ENCODE measurements at regions not wholly inside any gene's neighbourhood (a gene's known extent, or its start where the extent isn't known, plus 50 kb on each side); places are given as distances from the start of the nearest gene placed in this dataset.
A peak's percentile ranks its signal among the peaks of the same experiment; 100 is the strongest.

- H3K27ac ChIP-seq (ENCODE audit: low read depth in 1 of 2, low read length in 1 of 2), result no peak overlapping the region
- no peak overlapping the region for H3K9ac ChIP-seq (ENCODE audit: insufficient read depth in 1 of 2, low read length in 2 of 2)
Observed at GRCh38 chr4:178480105-178480504, 1037.9 kb upstream of the AGA start.

DNA sequence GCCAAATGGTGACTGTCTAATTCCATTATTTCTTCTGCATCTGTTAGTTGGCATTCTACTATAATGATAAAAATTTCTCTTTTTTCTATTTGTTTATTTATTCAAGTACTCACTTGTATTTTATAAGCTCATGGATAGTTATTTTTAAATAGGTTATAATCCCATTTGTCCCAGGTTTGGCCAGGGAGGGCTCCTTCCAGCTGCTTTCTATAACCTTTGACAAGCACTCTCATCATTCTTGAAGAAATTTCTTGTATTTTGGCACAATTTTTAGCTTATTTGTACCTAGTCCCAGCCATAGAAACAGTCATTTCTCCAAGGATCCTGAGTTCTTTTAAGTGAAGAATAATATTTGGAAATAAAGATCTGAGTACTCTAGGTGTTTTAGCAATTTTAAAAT lies 1038.6 kb upstream of the AGA start:
- TF ChIP-seq CTCF (IDR thresholded peaks at IDR 0.05; ENCODE audit: control extremely low read depth, extremely low read depth), result no peak

More at GRCh38 chr4:178480105-178480504, 1037.9 kb upstream of the AGA start:
- no peaks in the 10 kb centered on the region for H3K36me3 ChIP-seq (ENCODE audit: control insufficient read depth in 4 of 4, insufficient read depth in 4 of 4, low read length in 4 of 4)
- WGBS, 2 donors, result 63 to 75% methylated on average over 3 of the region's 3 CpGs
- no peak overlapping the region for H3K4me3 ChIP-seq
- TF ChIP-seq CTCF (IDR thresholded peaks at IDR 0.05; ENCODE audit: control extremely low read depth, extremely low read depth), result no peak
- no peak for ATAC-seq (ENCODE audit: insufficient read depth, low FRiP score)
- H3K4me1 ChIP-seq (ENCODE audit: control insufficient read depth in 5 of 5, insufficient read depth in 5 of 5, low read length in 5 of 5), result peaks cover 0 to 8% (median 0%) of the 10 kb centered on the region in 5 donors
- no peaks in the 10 kb centered on the region for H3K27me3 ChIP-seq (ENCODE audit: control insufficient read depth in 3 of 3, insufficient read depth in 3 of 3, low read length in 2 of 3)
- peak in 2 of 3 donors; percentile 58 to 60 for DNase-seq
- H3K9me3 ChIP-seq (ENCODE audit: control insufficient read depth in 4 of 4, insufficient read depth in 3 of 4, low read length in 3 of 4), result no peaks in the 10 kb centered on the region

GRCh38 chr4:178481564-178481963 lies 1039.3 kb upstream of the AGA start:
- no peak for ATAC-seq (ENCODE audit: insufficient read depth, low FRiP score)
- Histone ChIP-seq H3K9me3 (ENCODE audit: control insufficient read depth in 4 of 4, insufficient read depth in 3 of 4, low read length in 3 of 4) (no peaks in the 10 kb centered on the region), H3K36me3 (ENCODE audit: control insufficient read depth in 4 of 4, insufficient read depth in 4 of 4, low read length in 4 of 4) (no peaks in the 10 kb centered on the region), H3K9ac (ENCODE audit: insufficient read depth in 1 of 2, low read length in 2 of 2) (no peak overlapping the region), H3K27ac (ENCODE audit: low read depth in 1 of 2, low read length in 1 of 2) (no peak overlapping the region), H3K4me3 (no peak overlapping the region), H3K27me3 (ENCODE audit: control insufficient read depth in 3 of 3, insufficient read depth in 3 of 3, low read length in 2 of 3) (no peaks in the 10 kb centered on the region), H3K4me1 (ENCODE audit: control insufficient read depth in 5 of 5, insufficient read depth in 5 of 5, low read length in 5 of 5) (peaks cover 0 to 8% (median 0%) of the 10 kb centered on the region in 5 donors)
- no peak for TF ChIP-seq CTCF (IDR thresholded peaks at IDR 0.05; ENCODE audit: control extremely low read depth, extremely low read depth)
- DNase-seq, result no peak
- WGBS, 2 donors, result 51 to 52% methylated on average over 3 of the region's 3 CpGs

More for the DNA sequence above, 1038.6 kb upstream of the AGA start:
- Histone ChIP-seq H3K9me3 (ENCODE audit: control insufficient read depth in 4 of 4, insufficient read depth in 3 of 4, low read length in 3 of 4) (no peaks in the 10 kb centered on the region), H3K9ac (ENCODE audit: insufficient read depth in 1 of 2, low read length in 2 of 2) (no peak overlapping the region), H3K4me1 (ENCODE audit: control insufficient read depth in 5 of 5, insufficient read depth in 5 of 5, low read length in 5 of 5) (peaks cover 0 to 8% (median 0%) of the 10 kb centered on the region in 5 donors), H3K27ac (ENCODE audit: low read depth in 1 of 2, low read length in 1 of 2) (no peak overlapping the region), H3K4me3 (no peak overlapping the region), H3K36me3 (ENCODE audit: control insufficient read depth in 4 of 4, insufficient read depth in 4 of 4, low read length in 4 of 4) (no peaks in the 10 kb centered on the region), H3K27me3 (ENCODE audit: control insufficient read depth in 3 of 3, insufficient read depth in 3 of 3, low read length in 2 of 3) (no peaks in the 10 kb centered on the region)
- DNase-seq (no peak), ATAC-seq (ENCODE audit: insufficient read depth, low FRiP score) (no peak)

- Histone ChIP-seq H3K27me3 (ENCODE audit: control insufficient read depth in 3 of 3, insufficient read depth in 3 of 3, low read length in 2 of 3) (no peaks in the 10 kb centered on the region), H3K4me1 (ENCODE audit: control insufficient read depth in 5 of 5, insufficient read depth in 5 of 5, low read length in 5 of 5) (no peaks in the 10 kb centered on the region), H3K27ac (ENCODE audit: low read depth in 1 of 2, low read length in 1 of 2) (no peak overlapping the region), H3K9me3 (ENCODE audit: control insufficient read depth in 4 of 4, insufficient read depth in 3 of 4, low read length in 3 of 4) (no peaks in the 10 kb centered on the region), H3K9ac (ENCODE audit: insufficient read depth in 1 of 2, low read length in 2 of 2) (no peak overlapping the region), H3K4me3 (no peak overlapping the region), H3K36me3 (ENCODE audit: control insufficient read depth in 4 of 4, insufficient read depth in 4 of 4, low read length in 4 of 4) (no peaks in the 10 kb centered on the region)
- WGBS, 2 donors, result 83 to 84% methylated on average over 3 of the region's 3 CpGs
- no peak for ATAC-seq (ENCODE audit: insufficient read depth, low FRiP score)
- DNase-seq, result no peak
- TF ChIP-seq CTCF (IDR thresholded peaks at IDR 0.05; ENCODE audit: control extremely low read depth, extremely low read depth), result no peak
Observed at GRCh38 chr4:178523038-178523437, 1080.8 kb upstream of the AGA start.
